ENCODE measurements at regions not wholly inside any gene's neighbourhood (a gene's known extent, or its start where the extent isn't known, plus 50 kb on each side); places are given as distances from the start of the nearest gene placed in this dataset.
"Not testable (repeated sequence)": the region's sequence is repeated elsewhere in the genome, so short reads cannot be mapped to it uniquely, and the experiment has no call there.

DNA sequence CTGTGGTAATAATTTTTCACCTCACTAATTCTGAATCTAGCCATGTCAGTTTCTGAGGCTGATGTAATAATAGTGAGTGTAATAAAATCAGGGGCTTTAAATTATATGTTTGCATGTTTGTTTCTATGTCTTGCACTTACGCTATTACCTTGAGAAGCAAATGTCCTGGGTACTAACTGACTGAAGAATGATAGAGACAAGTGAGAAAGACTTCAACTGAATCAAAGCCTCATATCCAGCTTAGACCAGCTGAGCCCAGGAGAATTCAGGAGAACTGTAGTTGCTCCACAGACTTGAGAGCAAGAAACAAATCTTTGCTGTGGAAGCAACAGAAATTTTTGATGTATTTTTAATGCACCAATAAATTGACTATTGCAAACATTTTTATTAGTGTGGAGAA is 162.8 kb downstream of the MANEA start:
- no peak for DNase-seq
- TF ChIP-seq POLR2A (IDR thresholded peaks at IDR 0.05; ENCODE audit: low read length), result no peak

GRCh38 chr6:95741045-95741444 is 163.7 kb downstream of the MANEA start:
- no peak for TF ChIP-seq POLR2A (IDR thresholded peaks at IDR 0.05; ENCODE audit: low read length)
- no peak for TF ChIP-seq GATA1 (IDR thresholded peaks at IDR 0.05; ENCODE audit: low read depth, low read length)
- no peak for DNase-seq

GRCh38 chr6:95742767-95743289 is 165.5 kb downstream of the MANEA start:
- DNase-seq, result no peak
- TF ChIP-seq GATA1 (IDR thresholded peaks at IDR 0.05; ENCODE audit: low read depth, low read length) (no peak), POLR2A (IDR thresholded peaks at IDR 0.05; ENCODE audit: low read length) (no peak)

DNA sequence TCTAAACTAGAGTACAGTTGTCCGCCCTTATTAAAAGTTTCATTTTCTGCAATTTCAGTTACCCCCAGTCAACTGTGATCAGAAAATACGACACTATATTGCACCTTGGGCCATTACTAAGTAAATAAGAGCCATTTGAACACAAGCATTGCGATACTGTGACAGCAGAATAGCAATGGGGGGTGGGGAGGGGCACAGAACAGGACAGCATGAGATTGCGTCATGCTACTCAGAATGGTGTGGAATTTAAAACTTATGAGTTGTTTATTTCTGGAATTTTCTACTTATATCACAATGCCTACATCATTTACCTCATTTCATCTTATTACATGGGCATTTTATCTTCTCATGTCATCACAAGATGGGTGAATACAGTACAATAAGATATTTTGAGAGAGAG is 166.3 kb downstream of the MANEA start:
- no peak for DNase-seq
- TF ChIP-seq POLR2A (IDR thresholded peaks at IDR 0.05; ENCODE audit: low read length), result no peak
- TF ChIP-seq GATA1 (IDR thresholded peaks at IDR 0.05; ENCODE audit: low read depth, low read length), result no peak

DNA sequence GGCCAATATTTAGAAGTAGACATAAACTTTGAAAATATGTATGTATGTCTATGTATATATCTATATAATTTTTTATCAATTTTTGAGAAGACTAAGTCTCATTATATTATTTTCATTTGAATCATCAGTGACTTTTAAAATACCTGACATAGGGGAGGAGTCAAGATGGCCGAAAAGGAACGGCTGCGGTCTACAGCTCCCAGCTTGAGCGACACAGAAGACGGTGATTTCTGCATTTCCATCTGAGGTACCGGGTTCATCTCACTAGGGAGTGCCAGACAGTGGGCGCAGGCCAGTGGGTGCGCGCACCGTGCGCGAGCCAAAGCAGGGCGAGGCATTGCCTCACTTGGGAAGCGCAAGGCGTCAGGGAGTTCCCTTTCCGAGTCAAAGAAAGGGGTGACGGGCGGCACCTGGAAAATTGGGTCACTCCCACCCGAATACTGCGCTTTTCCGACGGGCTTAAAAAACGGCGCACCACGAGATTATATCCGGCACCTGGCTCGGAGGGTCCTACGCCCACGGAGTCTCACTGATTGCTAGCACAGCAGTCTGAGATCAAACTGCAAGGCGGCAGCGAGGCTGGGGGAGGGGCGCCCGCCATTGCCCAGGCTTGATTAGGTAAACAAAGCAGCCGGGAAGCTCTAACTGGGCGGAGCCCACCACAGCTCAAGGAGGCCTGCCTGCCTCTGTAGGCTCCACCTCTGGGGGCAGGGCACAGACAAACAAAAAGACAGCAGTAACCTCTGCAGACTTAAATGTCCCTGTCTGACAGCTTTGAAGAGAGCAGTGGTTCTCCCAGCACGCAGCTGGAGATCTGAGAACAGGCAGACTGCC is 181.1 kb downstream of the MANEA start:
- DNase-seq, result not testable (repeated sequence)

DNA sequence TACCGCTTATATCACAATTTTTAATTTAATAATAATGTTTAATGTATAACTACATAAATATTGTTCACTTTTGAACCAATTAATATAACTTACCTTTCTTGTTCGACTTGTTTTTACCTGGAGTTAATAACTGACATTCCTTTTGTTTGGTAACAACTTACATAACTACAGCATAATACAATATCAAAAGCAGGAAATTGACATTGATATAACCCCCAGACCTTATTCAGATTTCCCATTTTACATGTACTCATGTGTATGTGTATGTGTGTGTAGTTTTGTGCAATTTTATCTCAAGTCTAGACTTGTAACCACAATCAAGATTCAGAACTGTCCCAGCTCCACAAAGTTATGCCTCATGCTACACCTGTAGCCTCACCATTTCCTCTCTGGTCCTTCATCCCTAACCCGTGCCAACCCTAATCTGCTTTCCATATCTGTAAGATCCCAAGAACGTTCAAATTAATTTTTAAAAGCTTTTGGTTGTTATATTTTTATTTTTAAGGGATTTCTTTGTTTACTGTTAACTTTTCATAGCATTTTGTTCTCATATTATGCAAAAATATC is 190.6 kb downstream of the MANEA start:
- no peak for TF ChIP-seq GATA1 (IDR thresholded peaks at IDR 0.05; ENCODE audit: low read depth, low read length)
- TF ChIP-seq POLR2A (IDR thresholded peaks at IDR 0.05; ENCODE audit: low read length), result no peak
- DNase-seq, result no peak

GRCh38 chr6:95768539-95768938 is 191.2 kb downstream of the MANEA start:
- no peak for TF ChIP-seq GATA1 (IDR thresholded peaks at IDR 0.05; ENCODE audit: low read depth, low read length)
- no peak for TF ChIP-seq POLR2A (IDR thresholded peaks at IDR 0.05; ENCODE audit: low read length)
- no peak for DNase-seq

DNA sequence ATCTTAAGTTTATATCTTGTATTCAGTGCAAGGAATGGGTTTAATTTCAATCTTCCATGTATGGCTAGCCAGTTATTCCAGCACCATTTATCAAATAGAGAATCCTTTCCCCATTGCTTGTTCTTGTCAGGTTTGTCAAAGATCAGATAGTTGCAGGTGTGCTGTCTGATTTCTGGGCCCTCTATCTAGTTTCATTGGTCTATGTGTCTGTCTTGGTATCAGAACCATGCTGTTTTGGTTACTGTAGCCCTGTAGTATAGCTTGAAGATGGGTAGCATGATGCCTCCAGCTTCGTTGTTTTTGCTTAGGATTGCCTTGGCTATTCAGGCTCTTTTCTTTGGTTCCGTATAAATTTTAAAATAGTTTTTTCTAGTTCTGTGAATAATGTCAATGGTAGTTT is 200.0 kb downstream of the MANEA start:
- DNase-seq, result no peak
- TF ChIP-seq POLR2A (IDR thresholded peaks at IDR 0.05; ENCODE audit: low read length) (no peak), GATA1 (IDR thresholded peaks at IDR 0.05; ENCODE audit: low read depth, low read length) (no peak)

DNA sequence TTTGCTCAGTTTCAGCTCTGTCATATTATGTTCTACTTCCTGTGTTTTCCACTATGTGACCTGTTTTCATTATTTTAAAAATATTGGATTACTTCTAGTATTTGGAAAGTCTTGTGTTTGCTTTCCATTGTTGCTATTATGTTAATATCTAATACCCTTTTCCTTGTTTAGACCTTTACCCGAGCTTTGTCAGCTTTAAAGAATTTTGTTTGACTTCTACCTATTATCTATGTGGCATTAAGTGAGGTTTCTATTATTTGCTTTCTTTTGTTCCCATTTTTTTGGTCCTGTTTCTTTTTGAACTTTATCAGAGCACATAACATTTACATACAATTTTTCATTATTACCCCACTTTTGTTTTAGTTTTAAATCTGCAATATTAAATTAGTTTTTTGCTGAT is 202.7 kb downstream of the MANEA start:
- DNase-seq, result no peak
- no peak for TF ChIP-seq GATA1 (IDR thresholded peaks at IDR 0.05; ENCODE audit: low read depth, low read length)
- no peak for TF ChIP-seq POLR2A (IDR thresholded peaks at IDR 0.05; ENCODE audit: low read length)

- TF ChIP-seq POLR2A (IDR thresholded peaks at IDR 0.05; ENCODE audit: low read length) (no peak), GATA1 (IDR thresholded peaks at IDR 0.05; ENCODE audit: low read depth, low read length) (no peak)
- DNase-seq, result no peak
Measured at GRCh38 chr6:95784019-95784418, 206.7 kb downstream of the MANEA start.

DNA sequence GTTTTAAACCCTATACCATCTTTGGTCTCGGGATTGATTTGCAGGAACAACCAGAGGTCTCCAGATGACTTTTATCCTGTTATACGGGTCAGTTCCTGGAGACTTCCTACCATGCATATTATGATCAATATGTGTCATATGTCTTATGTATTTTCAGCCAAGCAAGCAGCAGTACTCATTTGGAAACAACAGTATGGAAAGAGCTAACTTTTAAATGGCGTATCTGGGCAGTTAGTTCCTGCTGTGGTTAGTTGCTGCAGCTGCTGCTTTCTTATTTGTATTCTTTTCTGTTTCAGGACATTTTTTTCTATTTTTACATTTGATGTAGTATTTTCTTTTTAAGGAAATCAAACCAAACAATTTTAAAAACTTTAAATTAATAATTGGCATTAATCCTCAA is 207.5 kb downstream of the MANEA start:
- no peak for DNase-seq
- TF ChIP-seq GATA1 (IDR thresholded peaks at IDR 0.05; ENCODE audit: low read depth, low read length) (no peak), POLR2A (IDR thresholded peaks at IDR 0.05; ENCODE audit: low read length) (no peak)

DNA sequence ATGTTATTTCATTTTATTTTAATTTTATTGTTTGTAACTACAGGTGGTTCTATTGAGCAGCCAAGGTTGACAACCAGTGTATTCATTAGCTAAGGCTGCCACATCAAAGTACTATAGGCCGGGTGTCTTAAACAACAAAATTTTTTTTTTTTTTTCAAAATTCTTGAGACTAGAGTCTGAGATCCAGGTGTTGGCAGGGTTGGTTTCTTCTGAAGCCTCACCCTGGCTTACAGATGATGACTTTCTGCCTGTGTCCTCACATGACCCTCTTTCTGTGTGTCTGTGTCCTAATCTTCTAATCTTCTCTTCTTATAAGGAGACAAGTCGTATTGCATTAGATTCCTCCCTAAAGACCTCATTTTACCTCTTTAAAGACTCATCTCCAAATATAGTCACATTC is 208.4 kb downstream of the MANEA start:
- TF ChIP-seq POLR2A (IDR thresholded peaks at IDR 0.05; ENCODE audit: low read length), result no peak
- TF ChIP-seq GATA1 (IDR thresholded peaks at IDR 0.05; ENCODE audit: low read depth, low read length), result no peak

GRCh38 chr6:95786802-95787201 is 209.5 kb downstream of the MANEA start:
- TF ChIP-seq POLR2A (IDR thresholded peaks at IDR 0.05; ENCODE audit: low read length) (no peak), GATA1 (IDR thresholded peaks at IDR 0.05; ENCODE audit: low read depth, low read length) (no peak)
- DNase-seq, result no peak

More for the DNA sequence above, 208.4 kb downstream of the MANEA start:
- no peak for DNase-seq

DNA sequence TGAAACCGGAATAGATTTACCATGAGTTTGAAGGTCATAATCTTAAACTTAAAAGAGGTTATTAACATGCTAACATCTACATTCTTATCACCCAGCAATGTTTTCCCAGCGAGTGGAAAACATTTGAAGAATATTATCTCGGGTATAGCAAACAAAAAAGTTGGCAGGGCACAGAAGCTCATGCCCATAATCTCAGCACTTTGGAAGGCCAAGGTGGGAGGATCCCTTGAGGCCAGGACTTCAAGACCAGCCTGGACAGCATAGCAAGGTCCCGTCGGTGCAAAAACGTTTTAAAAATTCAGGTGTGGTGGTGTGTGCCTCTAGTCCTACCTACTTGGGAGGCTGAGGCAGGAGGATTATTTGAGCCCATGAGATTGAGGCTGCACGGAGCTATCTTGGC is 213.5 kb downstream of the MANEA start:
- no peak for DNase-seq
- TF ChIP-seq GATA1 (IDR thresholded peaks at IDR 0.05; ENCODE audit: low read depth, low read length) (no peak), POLR2A (IDR thresholded peaks at IDR 0.05; ENCODE audit: low read length) (no peak)

GRCh38 chr6:95794749-95795148 is 217.4 kb downstream of the MANEA start:
- no peak for TF ChIP-seq GATA1 (IDR thresholded peaks at IDR 0.05; ENCODE audit: low read depth, low read length)
- TF ChIP-seq POLR2A (IDR thresholded peaks at IDR 0.05; ENCODE audit: low read length), result no peak
- no peak for DNase-seq
